Loucy (cell line): ENCODE measurements at regions not wholly inside any gene's neighbourhood (a gene's known extent, or its start where the extent isn't known, plus 50 kb on each side); places are given as distances from the start of the nearest gene placed in this dataset.

Source experiments
- H2AFZ ChIP-seq: fragments of 200-600 bp; sonication (generic); 2 replicates; pipeline ENCODE4 v1.6.0; 2016; ENCODE audit warnings: antibody characterized with exemption, mild to moderate bottlenecking, low read length, moderate library complexity
- H3F3A ChIP-seq: fragments of 200-600 bp; 2 replicates; pipeline ENCODE4 v1.6.0; 2016; ENCODE audit warnings: antibody characterized with exemption, low read depth, mild to moderate bottlenecking
- H3K27me3 ChIP-seq: fragments of 200-600 bp; sonication (generic); 2 replicates; pipeline ENCODE4 v1.6.1; 2014; ENCODE audit warnings: low read length, mild to moderate bottlenecking; ENCODE audit not compliant: insufficient read depth, poor library complexity, severe bottlenecking
- H3K36me3 ChIP-seq: fragments of 200-600 bp; sonication (generic); 2 replicates; pipeline ENCODE4 v1.6.1; 2016; ENCODE audit warnings: low read length; ENCODE audit not compliant: insufficient read depth
- H3K4me1 ChIP-seq: fragments of 200-600 bp; sonication (generic); 2 replicates; pipeline ENCODE4 v1.5.1; 2014; ENCODE audit warnings: low read length, mild to moderate bottlenecking; ENCODE audit not compliant: insufficient read depth, poor library complexity, severe bottlenecking
- H3K4me2 ChIP-seq: fragments of 200-600 bp; sonication (generic); 2 replicates; pipeline ENCODE4 v1.6.0; 2014; ENCODE audit warnings: antibody characterized with exemption, low read length, low read depth, mild to moderate bottlenecking; ENCODE audit not compliant: poor library complexity, severe bottlenecking
- H3K4me3 ChIP-seq: fragments of 200-600 bp; sonication (generic); 2 replicates; pipeline ENCODE4 v1.5.1; 2014; ENCODE audit warnings: low read length, mild to moderate bottlenecking, mixed read lengths; ENCODE audit not compliant: poor library complexity, severe bottlenecking
- H3K79me2 ChIP-seq: fragments of 200-600 bp; sonication (generic); 2 replicates; pipeline ENCODE4 v1.6.1; 2014; ENCODE audit warnings: low read length; ENCODE audit not compliant: insufficient read depth
- H3K9ac ChIP-seq: fragments of 200-600 bp; sonication (generic); 2 replicates; pipeline ENCODE4 v1.6.0; 2014; ENCODE audit warnings: mild to moderate bottlenecking, low read depth, low read length, moderate library complexity; ENCODE audit not compliant: poor library complexity, severe bottlenecking
- H3K9me2 ChIP-seq: fragments of 200-600 bp; sonication (generic); replicated peaks from 2 replicates; pipeline ENCODE4 v1.6.1; 2016; ENCODE audit warnings: low read depth, low read length, mixed read lengths
- H3K9me3 ChIP-seq: fragments of 200-600 bp; sonication (generic); 2 replicates; pipeline ENCODE4 v1.6.1; 2014; ENCODE audit warnings: mild to moderate bottlenecking, antibody characterized with exemption, low read length, low read depth; ENCODE audit not compliant: insufficient read depth
- H4K20me1 ChIP-seq: fragments of 200-600 bp; sonication (generic); 2 replicates; pipeline ENCODE4 v1.6.0; 2014; ENCODE audit warnings: antibody characterized with exemption, low read length, mild to moderate bottlenecking; ENCODE audit not compliant: insufficient read depth, poor library complexity, severe bottlenecking
- CTCF ChIP-seq: fragments of 200-600 bp; sonication (generic); conservative IDR thresholded peaks from 2 replicates; pipeline ENCODE4 v1.5.1; 2014; ENCODE audit warnings: mild to moderate bottlenecking, antibody characterized with exemption, low read length
- EZH2phosphoT487 ChIP-seq: fragments of 200-600 bp; IDR thresholded peaks from 2 replicates; pipeline ENCODE4 v1.6.1; 2018; ENCODE audit warnings: antibody characterized with exemption, mild to moderate bottlenecking, moderate library complexity, borderline replicate concordance

GRCh38 chr5:89989776-89990175 lies 419.8 kb downstream of the CETN3 start:
- H3K9ac ChIP-seq = no peak overlapping the region
- H3K4me3 ChIP-seq = no peak overlapping the region
- no peaks in the 10 kb centered on the region for H3K4me1 ChIP-seq
- H3K79me2 ChIP-seq = no peaks in the 10 kb centered on the region
- no peaks in the 10 kb centered on the region for H3F3A ChIP-seq
- no peaks in the 10 kb centered on the region for H3K9me3 ChIP-seq
- H3K36me3 ChIP-seq = no peaks in the 10 kb centered on the region
- no peaks in the 10 kb centered on the region for H4K20me1 ChIP-seq
- H2AFZ ChIP-seq = no peak overlapping the region
- H3K4me2 ChIP-seq = no peak overlapping the region
- H3K27me3 ChIP-seq = no peaks in the 10 kb centered on the region
- H3K9me2 ChIP-seq = no peaks in the 10 kb centered on the region
- TF ChIP-seq EZH2phosphoT487 = no peak
- TF ChIP-seq CTCF = no peak

- Histone ChIP-seq H3K79me2 (no peaks in the 10 kb centered on the region), H3K9me3 (no peaks in the 10 kb centered on the region), H3K4me2 (no peak overlapping the region), H3K9me2 (no peaks in the 10 kb centered on the region), H3K4me1 (no peaks in the 10 kb centered on the region), H4K20me1 (no peaks in the 10 kb centered on the region), H3K36me3 (no peaks in the 10 kb centered on the region), H2AFZ (no peak overlapping the region), H3K4me3 (no peak overlapping the region), H3K9ac (no peak overlapping the region), H3F3A (no peaks in the 10 kb centered on the region), H3K27me3 (no peaks in the 10 kb centered on the region)
- TF ChIP-seq CTCF (no peak), EZH2phosphoT487 (no peak)
These were observed 420.4 kb downstream of the CETN3 start for GRCh38 chr5:89988998-89989655.

- no peak overlapping the region for H2AFZ ChIP-seq
- no peaks in the 10 kb centered on the region for H4K20me1 ChIP-seq
- no peak overlapping the region for H3K9ac ChIP-seq
- H3K9me2 ChIP-seq = no peaks in the 10 kb centered on the region
- TF ChIP-seq EZH2phosphoT487 = no peak
- no peak for TF ChIP-seq CTCF
- no peaks in the 10 kb centered on the region for H3K4me1 ChIP-seq
- no peaks in the 10 kb centered on the region for H3K9me3 ChIP-seq
- H3K79me2 ChIP-seq = no peaks in the 10 kb centered on the region
- no peak overlapping the region for H3K4me3 ChIP-seq
- no peaks in the 10 kb centered on the region for H3K27me3 ChIP-seq
- no peak overlapping the region for H3K4me2 ChIP-seq
- H3K36me3 ChIP-seq = no peaks in the 10 kb centered on the region
- no peaks in the 10 kb centered on the region for H3F3A ChIP-seq
These were observed 421.3 kb downstream of the CETN3 start for GRCh38 chr5:89988129-89988810.
